ENCODE measurements at regions not wholly inside any gene's neighbourhood (a gene's known extent, or its start where the extent isn't known, plus 50 kb on each side); places are given as distances from the start of the nearest gene placed in this dataset.

DNA sequence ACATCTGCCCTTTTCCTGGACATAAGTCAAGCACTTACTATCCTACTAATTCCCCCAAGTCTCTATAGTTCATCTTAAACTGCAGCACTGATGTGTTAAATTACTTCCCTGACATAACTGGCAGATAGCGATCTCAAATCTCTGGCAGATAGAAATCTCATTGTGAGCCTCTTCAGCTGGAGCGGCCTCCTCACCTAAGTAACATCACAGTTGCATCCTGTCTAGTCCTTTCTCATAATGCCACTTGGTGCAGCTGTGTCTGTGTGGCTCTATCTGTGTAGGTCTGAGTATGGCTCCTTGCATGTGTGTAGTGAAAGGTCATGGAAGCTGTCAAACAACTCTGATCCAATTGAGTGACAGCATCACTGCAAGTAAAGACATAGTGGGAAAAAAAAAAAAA, 53.6 kb upstream of the FST start:
- no peaks in the 10 kb centered on the region for H3K4me1 Mint-ChIP-seq
- Histone ChIP-seq H3K27ac (ENCODE audit: low read length) (no peak overlapping the region), H3K27me3 (replicated peaks in 1 of 2; ENCODE audit: control insufficient read depth in 2 of 2, extremely low read depth in 1 of 2, insufficient read depth in 2 of 2, low read length in 1 of 2) (peaks cover 0 to 6% of the 10 kb centered on the region in 2 experiments), H3K4me1 (ENCODE audit: control insufficient read depth in 1 of 2, extremely low read depth in 1 of 2, insufficient read depth in 2 of 2, low read length in 2 of 2) (no peaks in the 10 kb centered on the region), H3K4me3 (ENCODE audit: control insufficient read depth in 1 of 2, extremely low read depth in 1 of 2, low read length in 1 of 2) (no peak overlapping the region), H3K36me3 (ENCODE audit: control insufficient read depth in 2 of 2, extremely low read depth in 1 of 2, insufficient read depth in 1 of 2, low read length in 1 of 2) (no peaks in the 10 kb centered on the region), H3K9me3 (no peaks in the 10 kb centered on the region)
- ChIA-PET CTCF (no interaction called here), POLR2A (no interaction called here)
- WGBS (ENCODE audit: insufficient coverage): no CpG with 5 or more reads among the region's 2 CpGs
- no peaks in the 10 kb centered on the region for H3K9me3 Mint-ChIP-seq
- H3K27me3 Mint-ChIP-seq: peaks cover 3 to 19% of the 10 kb centered on the region in 2 donors
- H3K36me3 Mint-ChIP-seq: no peaks in the 10 kb centered on the region
- ATAC-seq (replicated peaks in 1 of 4): no peak
- no peak overlapping the region for H3K27ac Mint-ChIP-seq
- H3K4me3 Mint-ChIP-seq: no peak overlapping the region
- no peak for DNase-seq

DNA sequence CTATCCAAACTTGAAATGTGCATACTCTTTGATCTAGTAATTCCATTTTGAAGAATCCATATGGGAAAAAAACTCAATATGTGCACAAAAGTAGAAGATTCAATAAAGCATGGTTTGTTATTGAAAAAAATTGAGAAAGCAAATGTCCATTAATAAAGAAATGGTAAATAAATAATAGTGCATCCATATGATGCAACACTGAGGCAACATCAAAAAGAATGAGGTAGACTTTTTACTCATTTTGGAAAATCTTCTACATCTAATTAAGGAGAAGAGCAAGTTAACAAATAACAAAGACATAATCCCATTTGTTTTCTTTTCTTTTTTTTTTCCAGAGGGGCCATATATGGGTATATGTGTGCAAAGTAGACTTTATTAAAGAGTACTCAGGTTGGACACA, 52.5 kb upstream of the FST start:
- Mint-ChIP-seq H3K27ac (no peak overlapping the region), H3K4me1 (no peaks in the 10 kb centered on the region), H3K27me3 (peaks cover 3 to 15% of the 10 kb centered on the region in 2 donors), H3K9me3 (no peaks in the 10 kb centered on the region), H3K36me3 (no peaks in the 10 kb centered on the region), H3K4me3 (no peak overlapping the region)
- no peaks in the 10 kb centered on the region for H3K4me1 ChIP-seq (ENCODE audit: control insufficient read depth in 1 of 2, extremely low read depth in 1 of 2, insufficient read depth in 2 of 2, low read length in 2 of 2)
- no peaks in the 10 kb centered on the region for H3K36me3 ChIP-seq (ENCODE audit: control insufficient read depth in 2 of 2, extremely low read depth in 1 of 2, insufficient read depth in 1 of 2, low read length in 1 of 2)
- no peak for DNase-seq
- POLR2A ChIA-PET: no interaction called here
- no peak overlapping the region for H3K27ac ChIP-seq (ENCODE audit: low read length)
- peaks cover 0 to 6% of the 10 kb centered on the region in 2 experiments for H3K27me3 ChIP-seq (replicated peaks in 1 of 2; ENCODE audit: control insufficient read depth in 2 of 2, extremely low read depth in 1 of 2, insufficient read depth in 2 of 2, low read length in 1 of 2)
- no peak for ATAC-seq (replicated peaks in 1 of 4)
- H3K4me3 ChIP-seq (ENCODE audit: control insufficient read depth in 1 of 2, extremely low read depth in 1 of 2, low read length in 1 of 2): no peak overlapping the region
- no peaks in the 10 kb centered on the region for H3K9me3 ChIP-seq
- CTCF ChIA-PET: no interaction called here

DNA sequence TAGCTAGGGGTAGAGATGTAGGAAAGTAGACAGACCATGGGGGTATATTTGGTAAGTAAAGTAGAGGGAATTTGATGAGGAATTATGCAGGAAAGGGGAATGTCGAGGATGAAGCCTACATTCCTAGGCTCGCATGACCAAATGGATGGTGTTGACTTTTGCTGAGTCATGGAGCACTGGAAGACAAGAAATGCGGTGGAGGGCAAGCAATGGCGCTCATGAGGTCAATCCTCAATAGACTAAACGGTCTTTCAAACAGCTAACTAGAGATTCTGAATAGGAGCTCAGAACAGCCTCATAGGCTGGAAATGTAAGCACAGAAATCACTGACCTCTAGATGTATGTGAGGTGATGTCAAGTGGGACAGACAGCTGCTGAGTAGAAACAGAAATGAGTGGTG, 50.7 kb upstream of the FST start:
- CTCF ChIA-PET: no interaction called here
- no peaks in the 10 kb centered on the region for H3K4me1 ChIP-seq (ENCODE audit: control insufficient read depth in 1 of 2, extremely low read depth in 1 of 2, insufficient read depth in 2 of 2, low read length in 2 of 2)
- H3K4me3 ChIP-seq (ENCODE audit: control insufficient read depth in 1 of 2, extremely low read depth in 1 of 2, low read length in 1 of 2): no peak overlapping the region
- H3K4me1 Mint-ChIP-seq: no peaks in the 10 kb centered on the region
- no peak overlapping the region for H3K4me3 Mint-ChIP-seq
- ATAC-seq (replicated peaks in 1 of 4) (no peak), DNase-seq (no peak)
- H3K9me3 Mint-ChIP-seq: no peaks in the 10 kb centered on the region
- no peaks in the 10 kb centered on the region for H3K36me3 ChIP-seq (ENCODE audit: control insufficient read depth in 2 of 2, extremely low read depth in 1 of 2, insufficient read depth in 1 of 2, low read length in 1 of 2)
- H3K27ac Mint-ChIP-seq: no peak overlapping the region
- H3K9me3 ChIP-seq: no peaks in the 10 kb centered on the region
- H3K27me3 Mint-ChIP-seq: peaks cover 3 to 5% of the 10 kb centered on the region in 2 donors
- H3K36me3 Mint-ChIP-seq: no peaks in the 10 kb centered on the region
- POLR2A ChIA-PET: no interaction called here
- H3K27ac ChIP-seq (ENCODE audit: low read length): no peak overlapping the region
- 89% methylated on average over 4 of the region's 5 CpGs for WGBS (ENCODE audit: insufficient coverage)
- peaks cover 0 to 6% of the 10 kb centered on the region in 2 experiments for H3K27me3 ChIP-seq (replicated peaks in 1 of 2; ENCODE audit: control insufficient read depth in 2 of 2, extremely low read depth in 1 of 2, insufficient read depth in 2 of 2, low read length in 1 of 2)

DNA sequence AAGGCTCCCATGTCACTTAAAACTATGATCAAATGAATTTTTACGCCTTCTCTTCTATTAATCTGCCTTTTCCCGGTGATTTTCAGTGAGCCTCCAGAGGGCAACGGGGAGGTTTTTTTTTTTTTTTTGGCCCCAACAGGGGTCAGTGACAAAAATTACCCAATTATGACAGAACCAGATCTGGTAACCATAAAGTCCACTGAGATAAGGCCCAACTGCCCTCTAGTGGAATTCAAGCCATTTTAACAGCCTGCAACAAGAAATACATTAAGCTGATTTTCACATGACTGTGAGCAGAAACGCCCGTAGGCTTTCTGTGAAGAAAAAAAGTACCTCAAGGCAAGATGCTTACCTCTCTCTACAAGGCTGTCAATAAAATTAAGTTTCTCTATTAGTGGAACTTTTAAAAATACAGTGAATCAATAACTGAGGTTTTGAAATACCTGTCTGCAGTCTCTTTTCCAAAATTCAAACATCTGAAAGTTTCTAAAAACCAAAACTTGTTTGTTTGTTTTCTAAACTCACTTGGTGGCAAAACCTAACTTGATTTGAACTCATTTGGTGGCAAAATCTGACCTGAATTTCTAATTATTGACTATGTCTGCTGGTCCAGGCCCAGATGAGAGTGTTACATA, 49.7 kb upstream of the FST start:
- Mint-ChIP-seq H3K4me3 (no peak overlapping the region), H3K36me3 (no peaks in the 10 kb centered on the region), H3K4me1 (no peaks in the 10 kb centered on the region), H3K27me3 (peaks cover 5% of the 10 kb centered on the region in 2 donors), H3K27ac (no peak overlapping the region), H3K9me3 (no peaks in the 10 kb centered on the region)
- ChIA-PET POLR2A (no interaction called here), CTCF (interaction anchor here (0.7 kb wide), 2 partner anchors 11 to 836 kb away, joined by 3 to 4 read pairs; no protein-coding TSS in a partner anchor)
- DNase-seq (no peak), ATAC-seq (replicated peaks in 1 of 4) (no peak)
- Histone ChIP-seq H3K4me1 (ENCODE audit: control insufficient read depth in 1 of 2, extremely low read depth in 1 of 2, insufficient read depth in 2 of 2, low read length in 2 of 2) (no peaks in the 10 kb centered on the region), H3K27ac (ENCODE audit: low read length) (no peak overlapping the region), H3K36me3 (ENCODE audit: control insufficient read depth in 2 of 2, extremely low read depth in 1 of 2, insufficient read depth in 1 of 2, low read length in 1 of 2) (no peaks in the 10 kb centered on the region), H3K27me3 (replicated peaks in 1 of 2; ENCODE audit: control insufficient read depth in 2 of 2, extremely low read depth in 1 of 2, insufficient read depth in 2 of 2, low read length in 1 of 2) (peaks cover 0 to 6% of the 10 kb centered on the region in 2 experiments), H3K9me3 (no peaks in the 10 kb centered on the region), H3K4me3 (ENCODE audit: control insufficient read depth in 1 of 2, extremely low read depth in 1 of 2, low read length in 1 of 2) (no peak overlapping the region)
- 60% methylated on average over 1 of the region's 5 CpGs for WGBS (ENCODE audit: insufficient coverage)

All from T-cell (primary cell).